SK-N-SH treated with all-trans-retinoic acid at 6 μM for 48 hours (cell line): ENCODE measurements at regions not wholly inside any gene's neighbourhood (a gene's known extent, or its start where the extent isn't known, plus 50 kb on each side); places are given as distances from the start of the nearest gene placed in this dataset.

Experiments used
- CSDC2 ChIP-seq: fragments of 250-450 bp; sonication (Bioruptor Pico); IDR thresholded peaks from 2 replicates; pipeline ENCODE4 v1.5.0; 2020; ENCODE audit warnings: mild to moderate bottlenecking, moderate library complexity
- RARB ChIP-seq: fragments of 250-450 bp; sonication (Bioruptor Pico); IDR thresholded peaks from 2 replicates; pipeline ENCODE4 v1.8.0; 2021; ENCODE audit warnings: mild to moderate bottlenecking, moderate library complexity

GRCh38 chr6:166079841-166080240 is 87.8 kb downstream of the TBXT start:
- TF ChIP-seq RARB (no peak), CSDC2 (CRISPR knock-in tag) (no peak)
